ENCODE measurements at regions not wholly inside any gene's neighbourhood (a gene's known extent, or its start where the extent isn't known, plus 50 kb on each side); places are given as distances from the start of the nearest gene placed in this dataset.
"Not testable (repeated sequence)": the region's sequence is repeated elsewhere in the genome, so short reads cannot be mapped to it uniquely, and the experiment has no call there.

DNA sequence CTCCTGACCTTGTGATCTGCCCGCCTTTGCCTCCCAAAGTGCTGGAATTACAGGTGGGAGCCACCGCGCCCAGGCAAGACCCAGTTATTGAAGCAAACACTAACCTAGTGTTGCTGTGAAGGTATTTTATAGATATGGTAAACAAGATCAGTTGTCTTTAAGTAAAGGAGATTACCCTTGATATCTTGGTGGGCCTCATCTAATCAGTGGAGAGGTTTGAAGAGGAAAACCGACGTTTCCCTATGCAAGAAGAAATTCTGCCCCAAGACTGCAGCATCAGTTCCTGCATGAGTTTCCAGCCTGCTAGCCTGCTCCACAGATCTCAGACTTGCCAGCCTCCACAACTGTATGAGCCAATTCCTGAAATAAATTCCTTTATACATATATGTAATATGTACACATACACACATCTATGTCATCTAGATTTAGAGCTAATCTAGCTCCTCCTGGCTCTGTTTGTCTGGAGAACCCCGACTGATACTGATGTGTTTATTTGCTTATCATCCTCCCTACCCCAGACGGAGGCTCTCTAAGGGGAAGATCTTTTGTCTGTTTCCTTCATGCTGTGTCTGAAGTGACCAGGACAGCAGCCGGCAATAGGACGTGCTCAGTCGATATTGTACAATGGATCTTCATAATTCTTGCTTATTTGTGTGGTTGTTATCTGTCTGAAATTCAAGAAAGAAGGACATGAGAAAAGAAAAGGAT lies 90.9 kb downstream of the IER5 start:
- DNase-seq (ENCODE audit: low read depth): no peak
- TF ChIP-seq, protein P1, sequence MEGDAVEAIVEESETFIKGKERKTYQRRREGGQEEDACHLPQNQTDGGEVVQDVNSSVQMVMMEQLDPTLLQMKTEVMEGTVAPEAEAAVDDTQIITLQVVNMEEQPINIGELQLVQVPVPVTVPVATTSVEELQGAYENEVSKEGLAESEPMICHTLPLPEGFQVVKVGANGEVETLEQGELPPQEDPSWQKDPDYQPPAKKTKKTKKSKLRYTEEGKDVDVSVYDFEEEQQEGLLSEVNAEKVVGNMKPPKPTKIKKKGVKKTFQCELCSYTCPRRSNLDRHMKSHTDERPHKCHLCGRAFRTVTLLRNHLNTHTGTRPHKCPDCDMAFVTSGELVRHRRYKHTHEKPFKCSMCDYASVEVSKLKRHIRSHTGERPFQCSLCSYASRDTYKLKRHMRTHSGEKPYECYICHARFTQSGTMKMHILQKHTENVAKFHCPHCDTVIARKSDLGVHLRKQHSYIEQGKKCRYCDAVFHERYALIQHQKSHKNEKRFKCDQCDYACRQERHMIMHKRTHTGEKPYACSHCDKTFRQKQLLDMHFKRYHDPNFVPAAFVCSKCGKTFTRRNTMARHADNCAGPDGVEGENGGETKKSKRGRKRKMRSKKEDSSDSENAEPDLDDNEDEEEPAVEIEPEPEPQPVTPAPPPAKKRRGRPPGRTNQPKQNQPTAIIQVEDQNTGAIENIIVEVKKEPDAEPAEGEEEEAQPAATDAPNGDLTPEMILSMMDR (conservative IDR thresholded peaks at IDR 0.05; ENCODE audit: low read depth, low read length): no peak
- H3K4me3 ChIP-seq (ENCODE audit: low read length): no peak overlapping the region

DNA sequence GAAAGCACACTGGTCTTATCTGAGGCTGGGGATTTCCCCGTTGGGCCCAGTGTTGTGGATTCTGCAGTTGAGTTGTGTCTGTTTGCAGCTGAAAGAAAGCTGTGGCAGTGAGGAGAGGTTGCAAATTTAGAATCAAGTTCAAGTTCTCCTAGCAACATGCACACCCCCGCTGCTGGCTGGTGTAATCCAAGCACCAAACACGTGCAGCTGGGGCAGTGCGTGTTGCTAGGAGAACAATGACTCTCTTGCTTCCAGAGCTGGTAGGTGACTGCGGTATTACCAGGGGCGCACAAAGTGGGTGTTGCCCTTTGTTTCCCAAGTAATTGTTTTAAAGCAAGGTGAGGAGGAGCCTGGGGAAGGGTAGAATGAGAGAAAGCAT lies 91.5 kb downstream of the IER5 start:
- peak; percentile 46 for DNase-seq (ENCODE audit: low read depth)
- no peak overlapping the region for H3K4me3 ChIP-seq (ENCODE audit: low read length)
- TF ChIP-seq, protein P1 (conservative IDR thresholded peaks at IDR 0.05; ENCODE audit: low read depth, low read length): no peak

DNA sequence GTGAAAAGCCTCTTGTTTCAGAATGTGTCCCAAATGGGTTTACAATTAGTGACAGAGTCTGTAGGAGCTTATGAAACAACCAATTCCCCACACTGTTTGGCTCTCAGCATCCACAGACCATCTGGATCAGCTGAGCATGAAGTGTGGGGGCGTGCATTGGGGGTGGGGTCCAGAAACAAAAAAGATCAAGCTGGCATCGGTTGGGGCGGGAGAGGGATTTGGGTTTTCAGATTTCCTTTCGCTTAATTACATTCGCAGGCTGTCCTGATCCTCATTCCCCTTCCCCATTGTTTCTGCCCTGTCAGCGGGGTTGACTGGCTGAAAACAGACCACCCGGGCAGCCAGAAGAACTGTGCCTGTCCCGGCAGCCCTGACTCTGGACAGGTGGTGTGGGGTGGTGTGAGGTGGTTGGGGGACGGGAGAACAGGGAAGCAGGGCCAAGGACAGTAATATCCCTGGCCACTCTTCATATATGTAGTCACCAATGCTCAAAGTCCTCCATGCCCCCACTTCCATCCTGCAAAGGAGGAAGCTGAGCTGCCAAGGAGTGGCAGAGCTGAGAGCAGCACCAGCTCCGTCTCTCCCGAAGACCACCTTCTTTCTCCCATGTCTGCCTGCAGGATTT lies 92.0 kb downstream of the IER5 start:
- no peak for DNase-seq (ENCODE audit: low read depth)
- TF ChIP-seq, protein P1 (conservative IDR thresholded peaks at IDR 0.05; ENCODE audit: low read depth, low read length): no peak
- no peak overlapping the region for H3K4me3 ChIP-seq (ENCODE audit: low read length)

DNA sequence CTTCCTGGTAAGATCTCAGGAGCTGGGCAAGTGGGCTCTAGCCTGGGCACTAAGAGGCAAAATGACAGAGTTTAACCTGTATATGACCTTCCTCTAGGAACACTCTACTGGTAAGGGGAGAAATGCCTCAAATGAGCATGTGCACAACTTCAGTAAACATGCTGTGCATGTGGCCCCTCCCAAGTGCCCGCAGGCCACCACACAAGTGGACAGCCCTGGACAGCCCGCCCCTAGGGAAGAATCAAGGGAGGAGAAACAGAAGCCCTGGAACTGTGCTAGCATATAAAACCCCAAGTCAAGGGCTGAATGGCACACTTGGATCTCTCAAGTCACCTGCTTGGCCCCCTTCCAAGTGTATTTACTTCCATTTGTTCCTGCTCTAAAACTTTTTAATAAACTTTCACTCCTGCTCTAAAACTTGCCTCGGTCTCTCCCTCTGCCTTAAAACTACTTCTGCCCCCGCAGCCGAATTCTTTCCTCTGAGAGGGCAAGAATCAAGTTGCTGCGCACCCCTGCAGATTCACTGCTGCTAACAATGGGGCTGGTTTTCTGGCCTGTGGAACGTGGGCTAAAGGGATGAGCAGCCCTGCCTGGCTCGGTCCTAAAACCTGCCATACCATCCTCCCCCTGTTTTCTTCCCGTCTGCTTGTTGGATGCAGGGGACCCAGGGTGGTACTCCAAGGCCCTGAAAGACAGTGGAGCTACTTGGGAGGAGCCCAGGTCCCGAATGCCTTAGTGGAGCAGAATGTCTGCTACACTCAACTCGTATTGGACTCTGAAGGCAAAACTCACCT lies 93.5 kb downstream of the IER5 start:
- no peak overlapping the region for H3K4me3 ChIP-seq (ENCODE audit: low read length)
- DNase-seq (ENCODE audit: low read depth): no peak
- TF ChIP-seq, protein P1 (conservative IDR thresholded peaks at IDR 0.05; ENCODE audit: low read depth, low read length): no peak

DNA sequence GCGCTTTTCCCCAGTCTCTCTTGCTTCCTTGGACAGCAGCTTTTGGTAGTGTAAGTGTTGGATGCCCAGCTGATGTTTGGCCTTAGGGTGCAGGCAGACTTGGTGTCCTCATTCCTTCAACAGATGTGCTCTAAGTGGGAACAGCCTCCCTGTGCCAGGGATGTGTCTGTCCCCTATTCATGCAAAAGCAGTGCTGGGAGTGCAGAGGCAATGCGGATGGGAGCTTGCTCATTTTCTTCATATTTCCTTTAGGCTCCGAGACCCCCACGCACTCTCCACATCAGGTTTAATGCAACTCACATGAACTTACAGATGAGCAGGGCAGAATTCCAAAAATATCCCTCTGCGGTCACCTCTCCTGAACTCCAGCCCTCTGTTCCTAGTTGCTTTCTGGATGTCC lies 96.1 kb downstream of the IER5 start:
- DNase-seq (ENCODE audit: low read depth): no peak
- TF ChIP-seq, protein P1 (conservative IDR thresholded peaks at IDR 0.05; ENCODE audit: low read depth, low read length): no peak
- no peak overlapping the region for H3K4me3 ChIP-seq (ENCODE audit: low read length)

DNA sequence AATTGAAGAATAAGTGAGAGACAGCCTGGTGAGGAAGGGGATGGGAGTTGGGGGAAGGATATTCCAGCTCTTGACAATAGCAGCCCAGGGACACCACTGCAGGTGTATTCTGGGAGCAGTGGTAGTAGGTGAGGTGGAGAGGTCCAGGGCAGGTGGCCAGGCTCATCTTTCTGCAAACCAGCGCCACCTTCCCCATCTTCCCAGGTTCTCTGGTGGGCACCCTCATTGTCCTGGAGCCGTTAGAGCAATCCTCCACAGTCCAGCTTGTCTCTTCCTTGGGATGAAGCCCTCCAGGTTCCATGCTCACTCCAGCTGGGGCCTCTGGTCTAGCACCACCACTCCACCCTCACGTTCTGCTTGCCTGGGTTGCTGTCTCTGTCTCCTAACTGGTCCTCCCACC lies 97.0 kb downstream of the IER5 start:
- TF ChIP-seq, protein P1 (conservative IDR thresholded peaks at IDR 0.05; ENCODE audit: low read depth, low read length): no peak
- no peak overlapping the region for H3K4me3 ChIP-seq (ENCODE audit: low read length)
- no peak for DNase-seq (ENCODE audit: low read depth)

DNA sequence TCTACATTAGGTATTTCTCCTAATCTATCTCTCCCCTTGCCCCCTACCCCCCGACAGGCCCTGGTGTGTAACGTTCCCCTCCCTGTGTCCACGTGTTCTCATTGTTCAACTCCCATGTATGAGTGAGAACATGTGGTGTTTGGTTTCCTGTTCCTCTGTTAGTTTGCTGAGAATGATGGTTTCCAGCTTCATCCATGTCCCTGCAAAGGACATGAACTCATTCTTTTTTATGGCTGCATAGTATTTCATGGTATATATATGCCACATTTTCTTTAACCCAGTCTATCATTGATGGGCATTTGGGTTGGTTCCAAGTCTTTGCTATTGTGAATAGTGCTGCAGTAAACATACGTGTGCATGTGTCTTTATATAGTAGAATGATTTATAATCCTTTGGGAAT lies 97.6 kb downstream of the IER5 start:
- not testable (repeated sequence) for H3K4me3 ChIP-seq (ENCODE audit: low read length)

More for the DNA sequence above, 97.6 kb downstream of the IER5 start:
- DNase-seq (ENCODE audit: low read depth): not testable (repeated sequence)

All from retinal pigment epithelial cell (primary cell).